GM12878 (cell line): ENCODE measurements at regions not wholly inside any gene's neighbourhood (a gene's known extent, or its start where the extent isn't known, plus 50 kb on each side); places are given as distances from the start of the nearest gene placed in this dataset.

Experiments
- BCLAF1 ChIP-seq: fragments of 450-650 bp; IDR thresholded peaks from 2 replicates; pipeline ENCODE4 v1.6.1; 2017; ENCODE audit warnings: antibody characterized with exemption, mild to moderate bottlenecking, moderate library complexity
- EGR1 ChIP-seq, 2 experiments: IDR thresholded peaks; 1 replicate in 1 of 2; 2 replicates in 1 of 2; pipeline ENCODE4 v1.6.1; 2011 to 2012; ENCODE audit warnings: low read depth in 2 of 2, low read length in 2 of 2, borderline replicate concordance in 1 of 2, mild to moderate bottlenecking in 1 of 2, moderate library complexity in 1 of 2
- HDAC6 ChIP-seq: fragments of 200-600 bp; sonication (generic); IDR thresholded peaks from one replicate; pipeline ENCODE4 v1.8.0; 2017; ENCODE audit warnings: antibody characterized with exemption; ENCODE audit not compliant: unreplicated experiment
- IRF4 ChIP-seq: IDR thresholded peaks from 2 replicates; pipeline ENCODE4 v1.6.1; 2011; ENCODE audit warnings: low read depth, low read length
- RAD21 ChIP-seq: IDR thresholded peaks from 2 replicates; pipeline ENCODE4 v1.6.1; 2011; ENCODE audit warnings: mild to moderate bottlenecking, low read depth, low read length, moderate library complexity; ENCODE audit not compliant: insufficient read depth
- USF2 ChIP-seq: IDR thresholded peaks from 2 replicates; pipeline ENCODE4 v1.6.1; 2011; ENCODE audit warnings: low read depth, low read length, improper control_type of control experiment, borderline replicate concordance
- TF ChIP-seq, protein P1 (sequence below): fragments of 450-650 bp; conservative IDR thresholded peaks from 2 replicates; pipeline ENCODE4 v1.6.1; 2017; ENCODE audit warnings: mild to moderate bottlenecking, moderate library complexity
- TF ChIP-seq, protein P2 (sequence below): fragments of 450-650 bp; formaldehyde crosslinking; IDR thresholded peaks from 2 replicates; pipeline ENCODE4 v1.4.0; 2022; ENCODE audit warnings: mild to moderate bottlenecking, moderate library complexity

- TF ChIP-seq IRF4 (no peak), USF2 (no peak), RAD21 (no peak), BCLAF1 (no peak), HDAC6 (no peak), EGR1 (IDR thresholded peaks at IDR 0.05; ENCODE audit: borderline replicate concordance in 1 of 2, low read depth in 2 of 2, low read length in 2 of 2) (no peak)
- TF ChIP-seq, protein P1, sequence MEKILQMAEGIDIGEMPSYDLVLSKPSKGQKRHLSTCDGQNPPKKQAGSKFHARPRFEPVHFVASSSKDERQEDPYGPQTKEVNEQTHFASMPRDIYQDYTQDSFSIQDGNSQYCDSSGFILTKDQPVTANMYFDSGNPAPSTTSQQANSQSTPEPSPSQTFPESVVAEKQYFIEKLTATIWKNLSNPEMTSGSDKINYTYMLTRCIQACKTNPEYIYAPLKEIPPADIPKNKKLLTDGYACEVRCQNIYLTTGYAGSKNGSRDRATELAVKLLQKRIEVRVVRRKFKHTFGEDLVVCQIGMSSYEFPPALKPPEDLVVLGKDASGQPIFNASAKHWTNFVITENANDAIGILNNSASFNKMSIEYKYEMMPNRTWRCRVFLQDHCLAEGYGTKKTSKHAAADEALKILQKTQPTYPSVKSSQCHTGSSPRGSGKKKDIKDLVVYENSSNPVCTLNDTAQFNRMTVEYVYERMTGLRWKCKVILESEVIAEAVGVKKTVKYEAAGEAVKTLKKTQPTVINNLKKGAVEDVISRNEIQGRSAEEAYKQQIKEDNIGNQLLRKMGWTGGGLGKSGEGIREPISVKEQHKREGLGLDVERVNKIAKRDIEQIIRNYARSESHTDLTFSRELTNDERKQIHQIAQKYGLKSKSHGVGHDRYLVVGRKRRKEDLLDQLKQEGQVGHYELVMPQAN, result no peak
- TF ChIP-seq, protein P2, sequence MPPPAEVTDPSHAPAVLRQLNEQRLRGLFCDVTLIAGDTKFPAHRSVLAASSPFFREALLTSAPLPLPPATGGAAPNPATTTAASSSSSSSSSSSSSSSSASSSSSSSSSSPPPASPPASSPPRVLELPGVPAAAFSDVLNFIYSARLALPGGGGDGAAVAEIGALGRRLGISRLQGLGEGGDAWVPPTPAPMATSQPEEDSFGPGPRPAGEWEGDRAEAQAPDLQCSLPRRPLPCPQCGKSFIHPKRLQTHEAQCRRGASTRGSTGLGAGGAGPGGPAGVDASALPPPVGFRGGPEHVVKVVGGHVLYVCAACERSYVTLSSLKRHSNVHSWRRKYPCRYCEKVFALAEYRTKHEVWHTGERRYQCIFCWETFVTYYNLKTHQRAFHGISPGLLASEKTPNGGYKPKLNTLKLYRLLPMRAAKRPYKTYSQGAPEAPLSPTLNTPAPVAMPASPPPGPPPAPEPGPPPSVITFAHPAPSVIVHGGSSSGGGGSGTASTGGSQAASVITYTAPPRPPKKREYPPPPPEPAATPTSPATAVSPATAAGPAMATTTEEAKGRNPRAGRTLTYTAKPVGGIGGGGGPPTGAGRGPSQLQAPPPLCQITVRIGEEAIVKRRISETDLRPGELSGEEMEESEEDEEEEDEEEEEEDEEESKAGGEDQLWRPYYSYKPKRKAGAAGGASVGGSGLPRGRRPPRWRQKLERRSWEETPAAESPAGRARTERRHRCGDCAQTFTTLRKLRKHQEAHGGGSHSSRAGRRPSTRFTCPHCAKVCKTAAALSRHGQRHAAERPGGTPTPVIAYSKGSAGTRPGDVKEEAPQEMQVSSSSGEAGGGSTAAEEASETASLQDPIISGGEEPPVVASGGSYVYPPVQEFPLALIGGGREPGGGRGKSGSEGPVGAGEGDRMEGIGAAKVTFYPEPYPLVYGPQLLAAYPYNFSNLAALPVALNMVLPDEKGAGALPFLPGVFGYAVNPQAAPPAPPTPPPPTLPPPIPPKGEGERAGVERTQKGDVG (CRISPR knock-in tag), result no peak
Observed at GRCh38 chr7:20030915-20031362, 186.2 kb downstream of the MACC1 start (continued).
